HG03196 (cell line): ENCODE measurements at regions not wholly inside any gene's neighbourhood (a gene's known extent, or its start where the extent isn't known, plus 50 kb on each side); places are given as distances from the start of the nearest gene placed in this dataset.

Experiments
- ATAC-seq: cut with Tn5 transposase; IDR thresholded peaks from one replicate; pipeline ENCODE4 v1.9.1; 2021; ENCODE audit not compliant: unreplicated experiment

- no peak for ATAC-seq
Observed at GRCh38 chr1:239322369-239322768, 64.0 kb upstream of the CHRM3 start.

- no peak for ATAC-seq
Observed at GRCh38 chr1:239321877-239322276, 64.5 kb upstream of the CHRM3 start.

GRCh38 chr1:239317948-239318347 is 68.4 kb upstream of the CHRM3 start:
- ATAC-seq, result no peak

GRCh38 chr1:239315631-239316217 is 70.6 kb upstream of the CHRM3 start:
- ATAC-seq, result no peak

- no peak for ATAC-seq
Observed at GRCh38 chr1:239311331-239311730, 75.0 kb upstream of the CHRM3 start.

GRCh38 chr1:239308701-239309333 is 77.6 kb upstream of the CHRM3 start:
- ATAC-seq, result no peak

- ATAC-seq, result no peak
Observed at GRCh38 chr1:239307886-239308285, 78.5 kb upstream of the CHRM3 start.

GRCh38 chr1:239306426-239306825 is 79.9 kb upstream of the CHRM3 start:
- ATAC-seq, result no peak

- no peak for ATAC-seq
Observed at GRCh38 chr1:239303289-239303688, 83.1 kb upstream of the CHRM3 start.

- ATAC-seq, result no peak
Observed at GRCh38 chr1:239302696-239303095, 83.7 kb upstream of the CHRM3 start.

GRCh38 chr1:239301251-239301650 is 85.1 kb upstream of the CHRM3 start:
- no peak for ATAC-seq

- ATAC-seq, result no peak
Observed at GRCh38 chr1:239297910-239298309, 88.5 kb upstream of the CHRM3 start.

- ATAC-seq, result no peak
Observed at GRCh38 chr1:239293350-239294110, 92.8 kb upstream of the CHRM3 start.

GRCh38 chr1:239288820-239289554 is 97.4 kb upstream of the CHRM3 start:
- no peak for ATAC-seq

- ATAC-seq, result no peak
Observed at GRCh38 chr1:239287296-239287695, 99.1 kb upstream of the CHRM3 start.

- no peak for ATAC-seq
Observed at GRCh38 chr1:239283216-239283615, 103.2 kb upstream of the CHRM3 start.

GRCh38 chr1:239282411-239282810 is 104.0 kb upstream of the CHRM3 start:
- no peak for ATAC-seq

- ATAC-seq, result no peak
Observed at GRCh38 chr1:239276051-239276450, 110.3 kb upstream of the CHRM3 start.

GRCh38 chr1:239274242-239274830 is 112.0 kb upstream of the CHRM3 start:
- ATAC-seq, result no peak

- no peak for ATAC-seq
Observed at GRCh38 chr1:239270509-239270908, 115.9 kb upstream of the CHRM3 start.

- ATAC-seq, result no peak
Observed at GRCh38 chr1:239269706-239270105, 116.7 kb upstream of the CHRM3 start.
